WTC11 (cell line): ENCODE measurements at regions not wholly inside any gene's neighbourhood (a gene's known extent, or its start where the extent isn't known, plus 50 kb on each side); places are given as distances from the start of the nearest gene placed in this dataset.

Experiments
- AFF4 ChIP-seq: sonication (generic); formaldehyde crosslinking; IDR thresholded peaks from 2 replicates; pipeline ENCODE4 v1.8.1; 2023; ENCODE audit warnings: mild to moderate bottlenecking, missing genetic modification reagents, borderline replicate concordance
- ATF3 ChIP-seq: sonication (generic); formaldehyde crosslinking; conservative IDR thresholded peaks from 2 replicates; pipeline ENCODE4 v1.8.1; 2022; ENCODE audit warnings: mild to moderate bottlenecking, missing genetic modification reagents
- CREM ChIP-seq: sonication (generic); formaldehyde crosslinking; IDR thresholded peaks from 2 replicates; pipeline ENCODE4 v1.8.1; 2022; ENCODE audit warnings: mild to moderate bottlenecking, missing genetic modification reagents, moderate library complexity
- CTCF ChIP-seq: fragments of 200-600 bp; IDR thresholded peaks from 2 replicates; pipeline ENCODE4 v1.8.0; 2022; ENCODE audit warnings: antibody characterized with exemption
- GABPB1 ChIP-seq: sonication (generic); formaldehyde crosslinking; IDR thresholded peaks from 2 replicates; pipeline ENCODE4 v1.8.1; 2023; ENCODE audit warnings: mild to moderate bottlenecking, missing genetic modification reagents
- MAX ChIP-seq: sonication (generic); formaldehyde crosslinking; IDR thresholded peaks from 2 replicates; pipeline ENCODE4 v1.8.0; 2022; ENCODE audit warnings: mild to moderate bottlenecking, missing genetic modification reagents
- NFE2L1 ChIP-seq: sonication (generic); formaldehyde crosslinking; IDR thresholded peaks from 2 replicates; pipeline ENCODE4 v1.8.1; 2023; ENCODE audit warnings: missing genetic modification reagents
- SMAD4 ChIP-seq: sonication (generic); formaldehyde crosslinking; IDR thresholded peaks from 2 replicates; pipeline ENCODE4 v1.8.0; 2022; ENCODE audit warnings: mild to moderate bottlenecking, missing genetic modification reagents
- USF1 ChIP-seq: sonication (generic); formaldehyde crosslinking; IDR thresholded peaks from 2 replicates; pipeline ENCODE4 v1.8.0; 2022; ENCODE audit warnings: mild to moderate bottlenecking, missing genetic modification reagents
- USF2 ChIP-seq: sonication (generic); formaldehyde crosslinking; IDR thresholded peaks from 2 replicates; pipeline ENCODE4 v1.8.1; 2023; ENCODE audit warnings: mild to moderate bottlenecking, missing genetic modification reagents, moderate library complexity
- ZNF138 ChIP-seq: sonication (generic); formaldehyde crosslinking; conservative IDR thresholded peaks from 2 replicates; pipeline ENCODE4 v1.8.1; 2022; ENCODE audit warnings: mild to moderate bottlenecking, moderate library complexity, missing genetic modification reagents
- ZNF232 ChIP-seq: sonication (generic); formaldehyde crosslinking; IDR thresholded peaks from 2 replicates; pipeline ENCODE4 v1.8.0; 2022; ENCODE audit warnings: mild to moderate bottlenecking, missing genetic modification reagents

GRCh38 chr2:133841900-133842299 lies 273.6 kb upstream of the NCKAP5 start:
- TF ChIP-seq GABPB1, result no peak
- TF ChIP-seq ATF3 (CRISPR knock-in tag), result no peak
- no peak for TF ChIP-seq MAX (CRISPR knock-in tag)
- no peak for TF ChIP-seq CTCF
- TF ChIP-seq USF1 (CRISPR knock-in tag), result no peak
- no peak for TF ChIP-seq ZNF232 (CRISPR knock-in tag)
- TF ChIP-seq ZNF138, result no peak
- no peak for TF ChIP-seq CREM (CRISPR knock-in tag)
- TF ChIP-seq AFF4 (CRISPR knock-in tag), result no peak
- TF ChIP-seq NFE2L1, result no peak
- TF ChIP-seq USF2 (CRISPR knock-in tag), result no peak
- TF ChIP-seq SMAD4 (CRISPR knock-in tag), result no peak
